Tibial nerve (tissue), 4 donors: ENCODE measurements at regions not wholly inside any gene's neighbourhood (a gene's known extent, or its start where the extent isn't known, plus 50 kb on each side); places are given as distances from the start of the nearest gene placed in this dataset.

ENCODE experiments used
- EP300 ChIP-seq, 2 donors: sonication (generic); formaldehyde crosslinking; IDR thresholded peaks; one replicate each; pipeline ENCODE4 v1.6.1; 2017; ENCODE audit warnings: antibody characterized with exemption in 2 of 2, mild to moderate bottlenecking in 1 of 2
- POLR2A ChIP-seq, 2 donors: fragments of 450-650 bp; IDR thresholded peaks; one replicate each; pipeline ENCODE4 v1.6.1; 2017; ENCODE audit warnings: antibody characterized with exemption in 2 of 2, mild to moderate bottlenecking in 2 of 2, moderate library complexity in 2 of 2
- TF ChIP-seq, protein P1 (sequence below), 5 experiments: fragments of 200-600 bp in 3 of 5; fragments of 450-650 bp in 2 of 5; sonication (generic) in 3 of 5; IDR thresholded peaks; one replicate each; pipeline ENCODE4 v1.5.1; 2016 to 2019; ENCODE audit warnings: antibody characterized with exemption in 5 of 5, mild to moderate bottlenecking in 3 of 5, moderate library complexity in 2 of 5

DNA sequence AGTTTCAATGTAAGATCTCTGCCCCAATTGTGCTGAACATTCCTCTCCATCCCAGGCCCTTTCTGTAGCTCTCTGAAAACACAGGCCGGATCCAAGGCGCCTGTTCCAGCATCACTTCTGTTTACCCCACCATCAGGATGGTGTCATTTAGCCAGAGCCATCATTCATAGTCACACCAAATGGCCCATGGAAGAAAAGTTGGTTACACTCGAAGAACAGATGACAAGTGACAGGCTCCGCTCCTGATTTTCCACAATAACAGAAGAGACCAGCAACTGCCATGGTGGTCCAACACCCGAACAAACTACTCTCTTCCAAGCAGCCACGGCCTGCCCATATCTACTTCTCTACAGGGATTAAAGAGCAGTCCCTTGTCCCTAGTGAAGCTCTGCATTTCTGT is 59.9 kb upstream of the PROX1 start:
- TF ChIP-seq, protein P1, sequence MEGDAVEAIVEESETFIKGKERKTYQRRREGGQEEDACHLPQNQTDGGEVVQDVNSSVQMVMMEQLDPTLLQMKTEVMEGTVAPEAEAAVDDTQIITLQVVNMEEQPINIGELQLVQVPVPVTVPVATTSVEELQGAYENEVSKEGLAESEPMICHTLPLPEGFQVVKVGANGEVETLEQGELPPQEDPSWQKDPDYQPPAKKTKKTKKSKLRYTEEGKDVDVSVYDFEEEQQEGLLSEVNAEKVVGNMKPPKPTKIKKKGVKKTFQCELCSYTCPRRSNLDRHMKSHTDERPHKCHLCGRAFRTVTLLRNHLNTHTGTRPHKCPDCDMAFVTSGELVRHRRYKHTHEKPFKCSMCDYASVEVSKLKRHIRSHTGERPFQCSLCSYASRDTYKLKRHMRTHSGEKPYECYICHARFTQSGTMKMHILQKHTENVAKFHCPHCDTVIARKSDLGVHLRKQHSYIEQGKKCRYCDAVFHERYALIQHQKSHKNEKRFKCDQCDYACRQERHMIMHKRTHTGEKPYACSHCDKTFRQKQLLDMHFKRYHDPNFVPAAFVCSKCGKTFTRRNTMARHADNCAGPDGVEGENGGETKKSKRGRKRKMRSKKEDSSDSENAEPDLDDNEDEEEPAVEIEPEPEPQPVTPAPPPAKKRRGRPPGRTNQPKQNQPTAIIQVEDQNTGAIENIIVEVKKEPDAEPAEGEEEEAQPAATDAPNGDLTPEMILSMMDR (IDR thresholded peaks at IDR 0.05) = no peak
- no peak for TF ChIP-seq POLR2A (IDR thresholded peaks at IDR 0.05)
- no peak for TF ChIP-seq EP300 (IDR thresholded peaks at IDR 0.05)
